ENCODE measurements at regions not wholly inside any gene's neighbourhood (a gene's known extent, or its start where the extent isn't known, plus 50 kb on each side); places are given as distances from the start of the nearest gene placed in this dataset.

GRCh38 chr11:92556431-92556830, 331.8 kb downstream of the FAT3 start:
- H3K9ac ChIP-seq: no peak overlapping the region
- H3K27me3 ChIP-seq (ENCODE audit: insufficient read depth): no peaks in the 10 kb centered on the region
- H3K9me2 ChIP-seq: no peaks in the 10 kb centered on the region
- H3K79me2 ChIP-seq (ENCODE audit: insufficient read depth): no peaks in the 10 kb centered on the region
- H3F3A ChIP-seq (replicated peaks; ENCODE audit: insufficient read depth): peaks cover 10% of the 10 kb centered on the region
- H3K36me3 ChIP-seq (replicated peaks in 1 of 2; ENCODE audit: control insufficient read depth in 1 of 2, insufficient read depth in 2 of 2, low read length in 1 of 2): no peaks in the 10 kb centered on the region
- no peak overlapping the region for H3K4me2 ChIP-seq
- H4K20me1 ChIP-seq (ENCODE audit: insufficient read depth): no peaks in the 10 kb centered on the region
- H3K9me3 ChIP-seq: no peaks in the 10 kb centered on the region
- H3K4me1 ChIP-seq (ENCODE audit: control insufficient read depth in 1 of 2, insufficient read depth in 2 of 2, low read depth in 1 of 2, low read length in 1 of 2): peaks cover 3 to 5% of the 10 kb centered on the region in 2 experiments; a peak in 3 of 4 replicates
- H2AFZ ChIP-seq (ENCODE audit: low read depth): no peak overlapping the region
- ChIA-PET CTCF (interaction anchor here (1.1 to 1.4 kb wide), 2 partner anchors 8 to 330 kb away, joined by 3 to 4 read pairs; no protein-coding TSS in a partner anchor), POLR2A (no interaction called here)
- 68% methylated on average over 4 of the region's 4 CpGs for WGBS (ENCODE audit: low lambda C conversion rate)
- no peak overlapping the region for H3K4me3 ChIP-seq (ENCODE audit: low read depth in 2 of 2, low read length in 1 of 2)
- TF ChIP-seq REST (IDR thresholded peaks at IDR 0.05; ENCODE audit: low read depth, low read length) (peak; percentile 95), GATA2 (CRISPR knock-in tag; IDR thresholded peaks at IDR 0.05) (no peak)
- no peak overlapping the region for H3K27ac ChIP-seq (ENCODE audit: low read depth in 2 of 2, low read length in 1 of 2)
- DNase-seq: no peak

- POLR2A ChIA-PET: no interaction called here
- H3K9ac ChIP-seq: no peak overlapping the region
- H3F3A ChIP-seq (replicated peaks; ENCODE audit: insufficient read depth): peaks cover 7% of the 10 kb centered on the region
- H3K4me2 ChIP-seq: no peak overlapping the region
- no peaks in the 10 kb centered on the region for H3K79me2 ChIP-seq (ENCODE audit: insufficient read depth)
- CTCF ChIA-PET: interaction anchor here (2.0 kb wide), 1 partner anchor 328 kb away, joined by 5 read pairs; no protein-coding TSS in a partner anchor
- H3K4me3 ChIP-seq (ENCODE audit: low read depth in 2 of 2, low read length in 1 of 2): no peak overlapping the region
- H3K9me3 ChIP-seq: no peaks in the 10 kb centered on the region
- H4K20me1 ChIP-seq (ENCODE audit: insufficient read depth): no peaks in the 10 kb centered on the region
- no peaks in the 10 kb centered on the region for H3K36me3 ChIP-seq (replicated peaks in 1 of 2; ENCODE audit: control insufficient read depth in 1 of 2, insufficient read depth in 2 of 2, low read length in 1 of 2)
- peak; percentile 7 for DNase-seq
- no peak overlapping the region for H2AFZ ChIP-seq (ENCODE audit: low read depth)
- TF ChIP-seq GATA2 (CRISPR knock-in tag; IDR thresholded peaks at IDR 0.05) (peak; percentile 59), SIN3A (IDR thresholded peaks at IDR 0.05; ENCODE audit: borderline replicate concordance, low read depth, low read length) (no peak)
- no peaks in the 10 kb centered on the region for H3K27me3 ChIP-seq (ENCODE audit: insufficient read depth)
- H3K27ac ChIP-seq (ENCODE audit: low read depth in 2 of 2, low read length in 1 of 2): no peak overlapping the region
- no peaks in the 10 kb centered on the region for H3K9me2 ChIP-seq
- 44% methylated on average over 1 of the region's 1 CpG for WGBS (ENCODE audit: low lambda C conversion rate)
- H3K4me1 ChIP-seq (ENCODE audit: control insufficient read depth in 1 of 2, insufficient read depth in 2 of 2, low read depth in 1 of 2, low read length in 1 of 2): peaks cover 3 to 5% of the 10 kb centered on the region in 2 experiments; a peak in 3 of 4 replicates
Measured at GRCh38 chr11:92557879-92558278, 333.3 kb downstream of the FAT3 start.

- no peak overlapping the region for H3K4me2 ChIP-seq
- no peaks in the 10 kb centered on the region for H3K79me2 ChIP-seq (ENCODE audit: insufficient read depth)
- H3K9ac ChIP-seq: no peak overlapping the region
- H3K9me2 ChIP-seq: no peaks in the 10 kb centered on the region
- ChIA-PET POLR2A (no interaction called here), CTCF (interaction anchor here (2.0 kb wide), 1 partner anchor 327 kb away, joined by 5 read pairs; no protein-coding TSS in a partner anchor)
- H3K4me3 ChIP-seq (ENCODE audit: low read depth in 2 of 2, low read length in 1 of 2): no peak overlapping the region
- peaks cover 3 to 5% of the 10 kb centered on the region in 2 experiments; a peak in 3 of 4 replicates for H3K4me1 ChIP-seq (ENCODE audit: control insufficient read depth in 1 of 2, insufficient read depth in 2 of 2, low read depth in 1 of 2, low read length in 1 of 2)
- no peak overlapping the region for H2AFZ ChIP-seq (ENCODE audit: low read depth)
- H3K36me3 ChIP-seq (replicated peaks in 1 of 2; ENCODE audit: control insufficient read depth in 1 of 2, insufficient read depth in 2 of 2, low read length in 1 of 2): no peaks in the 10 kb centered on the region
- H4K20me1 ChIP-seq (ENCODE audit: insufficient read depth): no peaks in the 10 kb centered on the region
- DNase-seq: peak; percentile 20
- TF ChIP-seq EZH2phosphoT487 (IDR thresholded peaks at IDR 0.05; ENCODE audit: borderline replicate concordance, low read depth) (no peak), NFIC (IDR thresholded peaks at IDR 0.05; ENCODE audit: borderline replicate concordance) (0 out of 2 replicates have a peak, but pooled peaks have one; percentile 4), RCOR1 (IDR thresholded peaks at IDR 0.05; ENCODE audit: low read length) (no peak), TCF12 (IDR thresholded peaks at IDR 0.05) (peak; percentile 32; the same call in 1 of the 2 replicates), EP300 (IDR thresholded peaks at IDR 0.05; ENCODE audit: borderline replicate concordance in 1 of 2, low read depth in 1 of 2, low read length in 1 of 2) (0 out of 4 replicates have a peak, but pooled peaks of 1 of the 2 experiments have one; percentile 4), POLR2AphosphoS5 (IDR thresholded peaks at IDR 0.05; ENCODE audit: low read depth, low read length) (no peak), SIN3A (IDR thresholded peaks at IDR 0.05; ENCODE audit: borderline replicate concordance, low read depth, low read length) (no peak), TEAD4 (IDR thresholded peaks at IDR 0.05; ENCODE audit: borderline replicate concordance, insufficient read depth) (no peak), RXRA (IDR thresholded peaks at IDR 0.05; ENCODE audit: borderline replicate concordance, low read depth) (no peak), MXI1 (IDR thresholded peaks at IDR 0.05; ENCODE audit: low read depth, low read length) (no peak), ZBTB33 (IDR thresholded peaks at IDR 0.05; ENCODE audit: borderline replicate concordance, low read depth) (no peak)
- no peaks in the 10 kb centered on the region for H3K9me3 ChIP-seq
- 9% methylated on average over 3 of the region's 3 CpGs for WGBS (ENCODE audit: low lambda C conversion rate)
- peaks cover 4% of the 10 kb centered on the region for H3F3A ChIP-seq (replicated peaks; ENCODE audit: insufficient read depth)
- no peaks in the 10 kb centered on the region for H3K27me3 ChIP-seq (ENCODE audit: insufficient read depth)
- no peak overlapping the region for H3K27ac ChIP-seq (ENCODE audit: low read depth in 2 of 2, low read length in 1 of 2)
Measured at GRCh38 chr11:92558323-92558722, 333.7 kb downstream of the FAT3 start.

Measured in SK-N-SH (cell line).